Nephron (organoid): ENCODE measurements at regions not wholly inside any gene's neighbourhood (a gene's known extent, or its start where the extent isn't known, plus 50 kb on each side); places are given as distances from the start of the nearest gene placed in this dataset.

Source experiments
- H3K27ac Mint-ChIP-seq, 3 experiments: 2 replicates each; pipeline ENCODE4 v1.8.0; 2020; ENCODE audit warnings: mixed read lengths in 3 of 3, mild to moderate bottlenecking in 2 of 3, moderate library complexity in 1 of 3
- H3K27me3 Mint-ChIP-seq: 2 replicates; pipeline ENCODE4 v1.8.0; 2021; ENCODE audit warnings: low read depth, mild to moderate bottlenecking, moderate library complexity, mixed read lengths
- H3K36me3 Mint-ChIP-seq: 2 replicates; pipeline ENCODE4 v1.8.0; 2020; ENCODE audit warnings: low read depth, mixed read lengths
- H3K4me1 Mint-ChIP-seq: 2 replicates; pipeline ENCODE4 v1.8.0; 2020; ENCODE audit warnings: mixed read lengths
- H3K4me3 Mint-ChIP-seq, 3 experiments: 2 replicates each; pipeline ENCODE4 v1.8.0; 2020; ENCODE audit warnings: mild to moderate bottlenecking in 3 of 3, mixed read lengths in 3 of 3, moderate library complexity in 2 of 3
- H3K9me3 Mint-ChIP-seq: 2 replicates; pipeline ENCODE4 v1.8.0; 2020; ENCODE audit warnings: mixed read lengths
- CTCF ChIP-seq, 3 experiments: fragments of 200-600 bp; sonication (generic); IDR thresholded peaks; one replicate each; pipeline ENCODE4 v1.5.0; 2021; ENCODE audit warnings: antibody characterized with exemption in 3 of 3; ENCODE audit not compliant: unreplicated experiment in 3 of 3

GRCh38 chr18:11310476-11311086 lies 161.2 kb upstream of the PIEZO2 start:
- H3K4me1 Mint-ChIP-seq: no peaks in the 10 kb centered on the region
- no peaks in the 10 kb centered on the region for H3K36me3 Mint-ChIP-seq
- H3K4me3 Mint-ChIP-seq: no peak overlapping the region
- peaks cover 2% of the 10 kb centered on the region for H3K9me3 Mint-ChIP-seq
- H3K27ac Mint-ChIP-seq: no peak overlapping the region
- no peaks in the 10 kb centered on the region for H3K27me3 Mint-ChIP-seq
- peak; percentile 41 to 61 (median 41) for TF ChIP-seq CTCF (IDR thresholded peaks at IDR 0.05; ENCODE audit: unreplicated experiment in 3 of 3)

GRCh38 chr18:11309172-11309571 lies 159.8 kb upstream of the PIEZO2 start:
- Mint-ChIP-seq H3K4me3 (no peak overlapping the region), H3K27ac (no peak overlapping the region), H3K36me3 (no peaks in the 10 kb centered on the region), H3K27me3 (no peaks in the 10 kb centered on the region), H3K9me3 (peaks cover 5% of the 10 kb centered on the region), H3K4me1 (no peaks in the 10 kb centered on the region)
- peak in 1 of 3 experiments; percentile 19 for TF ChIP-seq CTCF (IDR thresholded peaks at IDR 0.05; ENCODE audit: unreplicated experiment in 3 of 3)

DNA sequence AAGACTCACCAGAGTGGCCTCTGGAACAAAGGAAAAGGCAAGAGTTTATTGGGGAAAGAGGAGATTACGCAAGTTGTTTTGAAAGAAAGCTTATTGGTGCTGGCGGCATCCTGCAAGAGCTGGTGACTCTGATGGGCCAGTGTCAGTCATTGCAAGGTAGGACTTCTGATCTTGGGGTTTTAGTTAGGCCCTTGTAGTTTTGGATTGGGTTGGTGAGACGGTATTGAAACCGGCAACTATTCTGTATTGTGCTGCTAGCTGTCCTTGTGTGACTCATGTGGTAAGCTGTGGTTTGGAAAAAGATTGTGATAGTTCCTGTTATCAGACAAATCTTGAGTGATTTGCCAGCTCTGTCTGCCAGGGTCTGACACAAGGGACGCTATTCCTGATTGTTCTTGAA lies 159.1 kb upstream of the PIEZO2 start:
- H3K4me1 Mint-ChIP-seq: no peaks in the 10 kb centered on the region
- no peaks in the 10 kb centered on the region for H3K27me3 Mint-ChIP-seq
- H3K9me3 Mint-ChIP-seq: peaks cover 9% of the 10 kb centered on the region
- no peak overlapping the region for H3K27ac Mint-ChIP-seq
- H3K4me3 Mint-ChIP-seq: no peak overlapping the region
- H3K36me3 Mint-ChIP-seq: no peaks in the 10 kb centered on the region
- TF ChIP-seq CTCF (IDR thresholded peaks at IDR 0.05; ENCODE audit: unreplicated experiment in 3 of 3): no peak

GRCh38 chr18:11307716-11308115 lies 158.3 kb upstream of the PIEZO2 start:
- no peak for TF ChIP-seq CTCF (IDR thresholded peaks at IDR 0.05; ENCODE audit: unreplicated experiment in 3 of 3)
- peaks cover 9% of the 10 kb centered on the region for H3K9me3 Mint-ChIP-seq
- no peak overlapping the region for H3K27ac Mint-ChIP-seq
- H3K4me3 Mint-ChIP-seq: no peak overlapping the region
- no peaks in the 10 kb centered on the region for H3K4me1 Mint-ChIP-seq
- H3K27me3 Mint-ChIP-seq: no peaks in the 10 kb centered on the region
- no peaks in the 10 kb centered on the region for H3K36me3 Mint-ChIP-seq

- H3K27me3 Mint-ChIP-seq: no peaks in the 10 kb centered on the region
- no peaks in the 10 kb centered on the region for H3K36me3 Mint-ChIP-seq
- no peak overlapping the region for H3K4me3 Mint-ChIP-seq
- no peak for TF ChIP-seq CTCF (IDR thresholded peaks at IDR 0.05; ENCODE audit: unreplicated experiment in 3 of 3)
- H3K27ac Mint-ChIP-seq: no peak overlapping the region
- H3K9me3 Mint-ChIP-seq: peaks cover 29% of the 10 kb centered on the region
- H3K4me1 Mint-ChIP-seq: no peaks in the 10 kb centered on the region
Measured at GRCh38 chr18:11305507-11305906, 156.1 kb upstream of the PIEZO2 start.

DNA sequence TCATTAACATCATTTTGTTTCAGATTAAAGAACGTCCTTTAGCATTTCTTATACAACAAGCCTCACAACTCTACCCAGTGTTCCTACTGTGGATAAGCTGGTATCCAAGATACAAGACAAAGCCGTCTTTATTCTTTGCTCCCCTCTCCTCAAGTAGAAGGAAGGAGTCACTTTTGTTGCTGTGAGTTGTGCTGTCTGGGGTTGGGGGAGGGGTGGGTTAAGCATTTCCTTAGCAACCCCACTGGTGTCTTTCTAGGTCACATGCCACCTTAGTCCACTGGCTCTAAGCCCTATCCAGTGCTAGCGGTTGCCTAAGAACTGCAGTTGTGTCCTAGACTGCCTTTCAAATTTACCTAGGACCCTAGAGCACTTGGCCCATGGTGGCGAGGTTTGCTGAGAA lies 155.6 kb upstream of the PIEZO2 start:
- TF ChIP-seq CTCF (IDR thresholded peaks at IDR 0.05; ENCODE audit: unreplicated experiment in 3 of 3): no peak
- Mint-ChIP-seq H3K27me3 (no peaks in the 10 kb centered on the region), H3K36me3 (no peaks in the 10 kb centered on the region), H3K4me3 (no peak overlapping the region), H3K4me1 (no peaks in the 10 kb centered on the region), H3K9me3 (peaks cover 33% of the 10 kb centered on the region), H3K27ac (no peak overlapping the region)
